ENCODE measurements at regions not wholly inside any gene's neighbourhood (a gene's known extent, or its start where the extent isn't known, plus 50 kb on each side); places are given as distances from the start of the nearest gene placed in this dataset.

- no peak for DNase-seq
These were observed 89.9 kb upstream of the MYLIP start for GRCh38 chr6:16038938-16039337.

GRCh38 chr6:16035488-16036080, 93.3 kb upstream of the MYLIP start:
- no peak for TF ChIP-seq CTCF (IDR thresholded peaks at IDR 0.05)
- H3K27ac ChIP-seq (ENCODE audit: low read length) = no peak overlapping the region
- H3K4me3 Mint-ChIP-seq = no peak overlapping the region
- no peaks in the 10 kb centered on the region for H3K4me1 Mint-ChIP-seq
- 90% methylated on average over 4 of the region's 4 CpGs for WGBS (ENCODE audit: insufficient coverage)
- H3K36me3 Mint-ChIP-seq = no peaks in the 10 kb centered on the region
- no peaks in the 10 kb centered on the region for H3K9me3 Mint-ChIP-seq
- no peak overlapping the region for H3K27ac Mint-ChIP-seq
- H3K36me3 ChIP-seq (ENCODE audit: control insufficient read depth, insufficient read depth, low read length) = no peaks in the 10 kb centered on the region
- intact Hi-C loops (cut with micrococcal nuclease) = no loop called here
- ATAC-seq = no peak
- no peaks in the 10 kb centered on the region for H3K9me3 ChIP-seq (ENCODE audit: control insufficient read depth, insufficient read depth, low read length)
- no peaks in the 10 kb centered on the region for H3K4me1 ChIP-seq (ENCODE audit: control insufficient read depth, insufficient read depth, low read length)
- H3K4me3 ChIP-seq (ENCODE audit: low read length) = no peak overlapping the region
- H3K27me3 Mint-ChIP-seq (ENCODE audit: low read depth in 2 of 2) = peaks cover 0 to 13% of the 10 kb centered on the region in 2 donors
- DNase-seq = no peak
- H3K27me3 ChIP-seq (ENCODE audit: control insufficient read depth, insufficient read depth, low read length) = no peaks in the 10 kb centered on the region

More at GRCh38 chr6:16038938-16039337, 89.9 kb upstream of the MYLIP start:
- no peak overlapping the region for H3K4me3 ChIP-seq (ENCODE audit: low read length)
- H3K27me3 ChIP-seq (ENCODE audit: control insufficient read depth, insufficient read depth, low read length) = no peaks in the 10 kb centered on the region
- no peaks in the 10 kb centered on the region for H3K9me3 Mint-ChIP-seq
- no peaks in the 10 kb centered on the region for H3K36me3 Mint-ChIP-seq
- no peak overlapping the region for H3K27ac Mint-ChIP-seq
- no peak for ATAC-seq
- H3K4me1 Mint-ChIP-seq = no peaks in the 10 kb centered on the region
- no peak for TF ChIP-seq CTCF (IDR thresholded peaks at IDR 0.05)
- no peaks in the 10 kb centered on the region for H3K4me1 ChIP-seq (ENCODE audit: control insufficient read depth, insufficient read depth, low read length)
- no peak overlapping the region for H3K4me3 Mint-ChIP-seq
- no peaks in the 10 kb centered on the region for H3K9me3 ChIP-seq (ENCODE audit: control insufficient read depth, insufficient read depth, low read length)
- no peak overlapping the region for H3K27ac ChIP-seq (ENCODE audit: low read length)
- 11% methylated on average over 1 of the region's 2 CpGs for WGBS (ENCODE audit: insufficient coverage)
- H3K27me3 Mint-ChIP-seq (ENCODE audit: low read depth in 2 of 2) = peaks cover 0 to 4% of the 10 kb centered on the region in 2 donors
- intact Hi-C loops (cut with micrococcal nuclease) = no loop called here
- H3K36me3 ChIP-seq (ENCODE audit: control insufficient read depth, insufficient read depth, low read length) = no peaks in the 10 kb centered on the region

- no peak overlapping the region for H3K27ac ChIP-seq (ENCODE audit: low read length)
- Mint-ChIP-seq H3K27me3 (ENCODE audit: low read depth in 2 of 2) (peaks cover 0 to 16% of the 10 kb centered on the region in 2 donors), H3K4me3 (no peak overlapping the region), H3K27ac (no peak overlapping the region), H3K4me1 (no peaks in the 10 kb centered on the region), H3K9me3 (no peaks in the 10 kb centered on the region), H3K36me3 (no peaks in the 10 kb centered on the region)
- TF ChIP-seq CTCF (IDR thresholded peaks at IDR 0.05) = no peak
- no peaks in the 10 kb centered on the region for H3K27me3 ChIP-seq (ENCODE audit: control insufficient read depth, insufficient read depth, low read length)
- H3K36me3 ChIP-seq (ENCODE audit: control insufficient read depth, insufficient read depth, low read length) = no peaks in the 10 kb centered on the region
- DNase-seq = no peak
- H3K4me1 ChIP-seq (ENCODE audit: control insufficient read depth, insufficient read depth, low read length) = no peaks in the 10 kb centered on the region
- WGBS (ENCODE audit: insufficient coverage) = 54% methylated on average over 2 of the region's 3 CpGs
- intact Hi-C loops (cut with micrococcal nuclease) = no loop called here
- H3K9me3 ChIP-seq (ENCODE audit: control insufficient read depth, insufficient read depth, low read length) = no peaks in the 10 kb centered on the region
- ATAC-seq = no peak
- H3K4me3 ChIP-seq (ENCODE audit: low read length) = no peak overlapping the region
These were observed 95.7 kb upstream of the MYLIP start for GRCh38 chr6:16033214-16033613.
